OCI-LY7 (cell line): ENCODE measurements at regions not wholly inside any gene's neighbourhood (a gene's known extent, or its start where the extent isn't known, plus 50 kb on each side); places are given as distances from the start of the nearest gene placed in this dataset.

Source experiments
- BruUV-seq: library from RNA; stranded (reverse); fragments of 400-500 nt; replicated peaks from 2 replicates; lab custom pipeline; 2021; lab: Mats Ljungman, UMichigan
- CTCF ChIA-PET: fragments of 300-600 bp; sonication (Branson Sonifier 250); formaldehyde crosslinking; loops from one replicate; lab custom pipeline; 2022; ENCODE audit warnings: antibody characterized with exemption; ENCODE audit not compliant: unreplicated experiment; lab: Charles Lee
- POLR2A ChIA-PET: fragments of 300-600 bp; sonication (Branson Sonifier 250); formaldehyde crosslinking; loops from one replicate; lab custom pipeline; 2022; ENCODE audit warnings: antibody characterized with exemption; lab: Charles Lee
- DNase-seq: peaks from one replicate; pipeline ENCODE4 v3.0.0-alpha.2; 2015; ENCODE audit warnings: low spot score
- H2AFZ ChIP-seq: fragments of 200-600 bp; sonication (generic), shearing (Covaris generic); 2 replicates; pipeline ENCODE4 v1.6.1; 2014; ENCODE audit warnings: mild to moderate bottlenecking, antibody characterized with exemption, low read length, moderate library complexity
- H3K27ac ChIP-seq: fragments of 200-600 bp; sonication (generic); 2 replicates; pipeline ENCODE4 v1.5.1; 2014; ENCODE audit warnings: mixed run types, low read depth, mild to moderate bottlenecking, moderate library complexity, low read length, inconsistent platforms; ENCODE audit not compliant: poor library complexity, severe bottlenecking
- H3K36me3 ChIP-seq: fragments of 200-600 bp; sonication (generic); 2 replicates; pipeline ENCODE4 v1.6.1; 2014; ENCODE audit warnings: mild to moderate bottlenecking, antibody characterized with exemption, low read length, moderate library complexity, mixed read lengths; ENCODE audit not compliant: insufficient read depth
- H3K4me1 ChIP-seq: fragments of 200-600 bp; sonication (generic); 2 replicates; pipeline ENCODE4 v1.5.1; 2014; ENCODE audit warnings: mild to moderate bottlenecking, low read length; ENCODE audit not compliant: insufficient read depth, poor library complexity, severe bottlenecking
- H3K4me2 ChIP-seq: fragments of 200-600 bp; sonication (generic); 2 replicates; pipeline ENCODE4 v1.6.1; 2014; ENCODE audit warnings: mild to moderate bottlenecking, low read length
- H3K4me3 ChIP-seq: fragments of 200-600 bp; sonication (generic); 2 replicates; pipeline ENCODE4 v1.5.1; 2014; ENCODE audit warnings: mild to moderate bottlenecking, low read depth, low read length; ENCODE audit not compliant: poor library complexity, severe bottlenecking
- H3K79me2 ChIP-seq: fragments of 200-600 bp; sonication (generic); 2 replicates; pipeline ENCODE4 v1.6.1; 2016; ENCODE audit warnings: low read depth, mild to moderate bottlenecking, low read length, moderate library complexity, mixed read lengths; ENCODE audit not compliant: insufficient read depth
- H3K9me2 ChIP-seq: fragments of 200-600 bp; sonication (generic); 2 replicates; pipeline ENCODE4 v1.6.1; 2016; ENCODE audit warnings: mild to moderate bottlenecking, low read length, mixed read lengths; ENCODE audit not compliant: insufficient read depth
- H3K9me3 ChIP-seq: fragments of 200-600 bp; sonication (generic); 2 replicates; pipeline ENCODE4 v1.6.1; 2014; ENCODE audit warnings: mild to moderate bottlenecking, mixed run types, low read length, mixed read lengths
- H4K20me1 ChIP-seq: fragments of 200-600 bp; sonication (generic); 2 replicates; pipeline ENCODE4 v1.6.1; 2014; ENCODE audit warnings: mild to moderate bottlenecking, antibody characterized with exemption, low read length, moderate library complexity, mixed read lengths; ENCODE audit not compliant: insufficient read depth
- EZH2phosphoT487 ChIP-seq: fragments of 200-600 bp; sonication (generic); IDR thresholded peaks from 2 replicates; pipeline ENCODE4 v1.6.1; 2018; ENCODE audit warnings: low read depth, borderline replicate concordance, mild to moderate bottlenecking, mixed run types, antibody characterized with exemption, low read length, moderate library complexity, mixed read lengths
- intact Hi-C: fragments of 100-400 bp; cut with micrococcal nuclease; formaldehyde crosslinking; loops from one replicate; pipeline ENCODE4 v1.10.0; 2022; ENCODE audit not compliant: unreplicated experiment
- TF ChIP-seq, protein P1 (sequence below): fragments of 200-600 bp; sonication (generic); conservative IDR thresholded peaks from 2 replicates; pipeline ENCODE4 v1.5.1; 2014; ENCODE audit warnings: mild to moderate bottlenecking, antibody characterized with exemption, low read length, moderate library complexity, mixed read lengths

- Histone ChIP-seq H3K27ac (no peak overlapping the region), H4K20me1 (no peaks in the 10 kb centered on the region), H3K4me2 (peak overlapping the region; percentile 18; the same call in 1 of the 2 replicates), H3K4me1 (no peaks in the 10 kb centered on the region), H2AFZ (no peak overlapping the region), H3K9me2 (no peaks in the 10 kb centered on the region; the same call in 1 of the 2 replicates), H3K4me3 (no peak overlapping the region), H3K79me2 (no peaks in the 10 kb centered on the region), H3K36me3 (no peaks in the 10 kb centered on the region), H3K9me3 (no peaks in the 10 kb centered on the region)
- no peak for DNase-seq
- intact Hi-C loops: no loop called here
- BruUV-seq: no TSS peak
- ChIA-PET CTCF (no interaction called here), POLR2A (no interaction called here)
- TF ChIP-seq, protein P1, sequence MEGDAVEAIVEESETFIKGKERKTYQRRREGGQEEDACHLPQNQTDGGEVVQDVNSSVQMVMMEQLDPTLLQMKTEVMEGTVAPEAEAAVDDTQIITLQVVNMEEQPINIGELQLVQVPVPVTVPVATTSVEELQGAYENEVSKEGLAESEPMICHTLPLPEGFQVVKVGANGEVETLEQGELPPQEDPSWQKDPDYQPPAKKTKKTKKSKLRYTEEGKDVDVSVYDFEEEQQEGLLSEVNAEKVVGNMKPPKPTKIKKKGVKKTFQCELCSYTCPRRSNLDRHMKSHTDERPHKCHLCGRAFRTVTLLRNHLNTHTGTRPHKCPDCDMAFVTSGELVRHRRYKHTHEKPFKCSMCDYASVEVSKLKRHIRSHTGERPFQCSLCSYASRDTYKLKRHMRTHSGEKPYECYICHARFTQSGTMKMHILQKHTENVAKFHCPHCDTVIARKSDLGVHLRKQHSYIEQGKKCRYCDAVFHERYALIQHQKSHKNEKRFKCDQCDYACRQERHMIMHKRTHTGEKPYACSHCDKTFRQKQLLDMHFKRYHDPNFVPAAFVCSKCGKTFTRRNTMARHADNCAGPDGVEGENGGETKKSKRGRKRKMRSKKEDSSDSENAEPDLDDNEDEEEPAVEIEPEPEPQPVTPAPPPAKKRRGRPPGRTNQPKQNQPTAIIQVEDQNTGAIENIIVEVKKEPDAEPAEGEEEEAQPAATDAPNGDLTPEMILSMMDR: no peak
- no peak for TF ChIP-seq EZH2phosphoT487
These were observed 137.7 kb upstream of the GRIA1 start for GRCh38 chr5:153352685-153353219.

GRCh38 chr5:153357493-153358112 is 132.9 kb upstream of the GRIA1 start:
- Histone ChIP-seq H2AFZ (no peak overlapping the region), H3K9me2 (no peaks in the 10 kb centered on the region; the same call in 1 of the 2 replicates), H3K9me3 (no peaks in the 10 kb centered on the region), H3K4me2 (no peak overlapping the region), H3K27ac (no peak overlapping the region), H3K79me2 (no peaks in the 10 kb centered on the region), H3K4me3 (no peak overlapping the region), H4K20me1 (no peaks in the 10 kb centered on the region), H3K36me3 (no peaks in the 10 kb centered on the region), H3K4me1 (no peaks in the 10 kb centered on the region)
- intact Hi-C loops: no loop called here
- no TSS peak for BruUV-seq
- no peak for DNase-seq
- TF ChIP-seq, protein P1: no peak
- TF ChIP-seq EZH2phosphoT487: no peak
- CTCF ChIA-PET: no interaction called here
- POLR2A ChIA-PET: interaction anchor here (0.6 to 1.1 kb wide), 2 partner anchors 48 to 269 kb away, joined by 3 read pairs; no protein-coding TSS in a partner anchor
